ENCODE measurements at regions not wholly inside any gene's neighbourhood (a gene's known extent, or its start where the extent isn't known, plus 50 kb on each side); places are given as distances from the start of the nearest gene placed in this dataset.
"Not testable (repeated sequence)": the region's sequence is repeated elsewhere in the genome, so short reads cannot be mapped to it uniquely, and the experiment has no call there.

GRCh38 chr10:33584596-33584995 lies 250.1 kb upstream of the NRP1 start:
- not testable (repeated sequence) for DNase-seq

- no peak for DNase-seq
These were observed 245.5 kb upstream of the NRP1 start for GRCh38 chr10:33579996-33580395.

GRCh38 chr10:33573606-33574005 lies 239.1 kb upstream of the NRP1 start:
- no peak for DNase-seq

GRCh38 chr10:33571616-33572015 lies 237.1 kb upstream of the NRP1 start:
- no peak for DNase-seq

- DNase-seq, result no peak
These were observed 236.0 kb upstream of the NRP1 start for GRCh38 chr10:33570495-33570894.

- no peak for DNase-seq
These were observed 235.2 kb upstream of the NRP1 start for GRCh38 chr10:33569702-33570101.

- no peak for DNase-seq
These were observed 232.0 kb upstream of the NRP1 start for GRCh38 chr10:33566426-33566825.

- DNase-seq, result no peak
These were observed 231.5 kb upstream of the NRP1 start for GRCh38 chr10:33566001-33566400.

- no peak for DNase-seq
These were observed 230.8 kb upstream of the NRP1 start for GRCh38 chr10:33565231-33565630.

GRCh38 chr10:33559105-33559504 lies 224.6 kb upstream of the NRP1 start:
- no peak for DNase-seq

- no peak for DNase-seq
These were observed 222.8 kb upstream of the NRP1 start for GRCh38 chr10:33557313-33557712.

- no peak for DNase-seq
These were observed 222.2 kb upstream of the NRP1 start for GRCh38 chr10:33556620-33557019.

- no peak for DNase-seq
These were observed 221.6 kb upstream of the NRP1 start for GRCh38 chr10:33556103-33556502.

GRCh38 chr10:33553748-33554571 lies 219.5 kb upstream of the NRP1 start:
- no peak for DNase-seq

- DNase-seq, result no peak
These were observed 217.8 kb upstream of the NRP1 start for GRCh38 chr10:33552290-33552689.

GRCh38 chr10:33550811-33551210 lies 216.3 kb upstream of the NRP1 start:
- DNase-seq, result no peak

- DNase-seq, result no peak
These were observed 213.5 kb upstream of the NRP1 start for GRCh38 chr10:33547976-33548375.

- DNase-seq, result no peak
These were observed 211.6 kb upstream of the NRP1 start for GRCh38 chr10:33546031-33546430.

GRCh38 chr10:33542752-33543505 lies 208.5 kb upstream of the NRP1 start:
- DNase-seq, result no peak

- DNase-seq, result no peak
These were observed 204.6 kb upstream of the NRP1 start for GRCh38 chr10:33539116-33539515.

GRCh38 chr10:33537066-33537465 lies 202.6 kb upstream of the NRP1 start:
- no peak for DNase-seq

- DNase-seq, result no peak
These were observed 202.0 kb upstream of the NRP1 start for GRCh38 chr10:33536508-33536907.

GRCh38 chr10:33535866-33536265 lies 201.4 kb upstream of the NRP1 start:
- no peak for DNase-seq

GRCh38 chr10:33534416-33534815 lies 199.9 kb upstream of the NRP1 start:
- DNase-seq, result no peak

Measured in T-helper 2 cell (primary cell).